Heart right ventricle (tissue), 16 donors: ENCODE measurements at regions not wholly inside any gene's neighbourhood (a gene's known extent, or its start where the extent isn't known, plus 50 kb on each side); places are given as distances from the start of the nearest gene placed in this dataset.

Experiments
- ATAC-seq, 8 donors: fragments of 200-7000 bp; cut with Tn5 transposase; one replicate each; pipeline ENCODE4 v1.9.1; 2020; ENCODE audit warnings: mild to moderate bottlenecking in 8 of 8, moderate library complexity in 8 of 8, moderate number of reproducible peaks in 1 of 8
- DNase-seq, 2 donors: peaks; one replicate each; pipeline ENCODE4 v3.0.0-alpha.2; 2020
- H3K27ac ChIP-seq, 10 donors: fragments of 200-600 bp; sonication (generic) in 2 of 10; one replicate each; pipeline versions ENCODE4 v1.5.0 to v1.8.0; 2020 to 2022; ENCODE audit warnings: mild to moderate bottlenecking in 3 of 10
- H3K27me3 ChIP-seq, 7 donors: fragments of 200-600 bp; one replicate each; pipeline ENCODE4 v1.8.0; 2021 to 2022; ENCODE audit warnings: mild to moderate bottlenecking in 2 of 7
- H3K36me3 ChIP-seq, 9 donors: fragments of 200-600 bp; sonication (generic) in 1 of 9; one replicate each; pipeline versions ENCODE4 v1.5.0 to v1.8.0; 2020 to 2022; ENCODE audit warnings: mild to moderate bottlenecking in 2 of 9
- H3K4me1 ChIP-seq, 9 donors: fragments of 200-600 bp; sonication (generic) in 1 of 9; one replicate each; pipeline versions ENCODE4 v1.5.0 to v1.8.0; 2020 to 2022; ENCODE audit warnings: mild to moderate bottlenecking in 4 of 9
- H3K4me3 ChIP-seq, 10 donors: fragments of 200-600 bp; sonication (generic) in 2 of 10; one replicate each; pipeline versions ENCODE4 v1.5.0 to v1.8.0; 2020 to 2022; ENCODE audit warnings: mild to moderate bottlenecking in 7 of 10, moderate library complexity in 2 of 10
- H3K9me3 ChIP-seq, 11 donors: fragments of 200-600 bp in 10 of 11; sonication (generic) in 2 of 11; one replicate each; pipeline versions ENCODE4 v1.5.0 to v1.8.0; 2013 to 2022; ENCODE audit warnings: mild to moderate bottlenecking in 2 of 11, control low read depth in 1 of 11, moderate library complexity in 1 of 11
- WGBS, 2 donors: extraction: QIAGEN DNeasy Blood & Tissue Kit; methylation state at CpG; one replicate each; pipeline ENCODE4 v1.1.7; 2013; ENCODE audit warnings: inconsistent platforms in 1 of 2; 5-methylcytosine and 5-hydroxymethylcytosine counted together
- intact Hi-C, 10 donors: fragments of 100-400 bp; cut with DNase I; formaldehyde crosslinking; loops; one replicate each; pipeline versions ENCODE4 v1.11.1 to v1.14.2; 2022
- TF ChIP-seq, protein P1 (sequence below), 9 donors: fragments of 200-600 bp; sonication (generic) in 2 of 9; IDR thresholded peaks; one replicate each; pipeline versions ENCODE4 v1.5.0 to v1.8.0; 2021 to 2022; ENCODE audit warnings: antibody characterized with exemption in 9 of 9, mild to moderate bottlenecking in 5 of 9, moderate library complexity in 1 of 9
- donor health status: Arrhythmogenic right ventricular cardiomyopathy.
- donor health status: ischemic (EF 13 %, LVEDD 7.1; RV severe dilation, severe dysfunction).
- donor health status: healthy with polysubstance abuse.
- donor health status: DM: no; HTN: yes; CAD: no.
- donor health status: DM: no; HTN: no; CAD: no.
- donor health status: ischemic (EF 25% LVEDD 6.9; RV normal size, moderate dysfunction).
- donor health status: ischemic (EF 25% LVEDD 5.7; RV mildly dilated, moderate dysfunction).
- donor health status: healthy.
- donor health status: DM: yes; HTN: yes; CAD: no.
- donor health status: Ischemic cardiomyopathy.
- donor health status: ischemic (EF 35%, LVEDD 5.7; RV mildly dilated, moderate dysfunction).
- donor health status: nonischemic (EF 11% LVEDD 7.7; RV severe dilation, severe dysfunction).
- donor health status: DM: yes; HTN: yes; CAD: no.
- donor health status: PGD.
- donor health status: ischemic (EF 29% LVEDD 5.4; RV normal size, mild dysfunction).
- donor health status: nonischemic (EF 23%, LVEDD 6.1; RV moderate dilation, normal function).

DNA sequence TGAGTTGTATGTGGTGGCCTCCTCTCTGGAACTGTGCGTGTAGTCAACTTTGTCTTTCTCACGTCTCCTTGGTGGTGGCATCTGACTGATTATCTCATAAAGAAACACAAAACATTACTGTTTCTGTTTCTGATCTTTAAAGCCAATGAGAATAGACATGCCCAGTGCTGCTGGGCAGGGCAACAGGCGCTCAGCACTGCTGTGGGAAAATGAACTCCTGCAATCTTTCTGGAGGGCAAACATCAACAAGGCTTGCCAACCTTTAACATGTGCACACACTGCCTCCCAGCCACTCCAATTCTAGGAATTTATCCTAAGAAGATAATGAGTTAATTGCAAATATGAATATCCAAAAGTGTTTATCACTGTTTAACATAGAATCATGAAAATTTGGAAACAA lies 106.3 kb upstream of the CD93 start:
- H3K4me3 ChIP-seq: no peak overlapping the region
- intact Hi-C loops: loop anchor here in 1 of 10 donors (10.0 kb wide), 1 partner anchor 48 kb away; no protein-coding TSS in a partner anchor
- no peak overlapping the region for H3K27ac ChIP-seq
- DNase-seq (no peak), ATAC-seq (no peak)
- TF ChIP-seq, protein P1, sequence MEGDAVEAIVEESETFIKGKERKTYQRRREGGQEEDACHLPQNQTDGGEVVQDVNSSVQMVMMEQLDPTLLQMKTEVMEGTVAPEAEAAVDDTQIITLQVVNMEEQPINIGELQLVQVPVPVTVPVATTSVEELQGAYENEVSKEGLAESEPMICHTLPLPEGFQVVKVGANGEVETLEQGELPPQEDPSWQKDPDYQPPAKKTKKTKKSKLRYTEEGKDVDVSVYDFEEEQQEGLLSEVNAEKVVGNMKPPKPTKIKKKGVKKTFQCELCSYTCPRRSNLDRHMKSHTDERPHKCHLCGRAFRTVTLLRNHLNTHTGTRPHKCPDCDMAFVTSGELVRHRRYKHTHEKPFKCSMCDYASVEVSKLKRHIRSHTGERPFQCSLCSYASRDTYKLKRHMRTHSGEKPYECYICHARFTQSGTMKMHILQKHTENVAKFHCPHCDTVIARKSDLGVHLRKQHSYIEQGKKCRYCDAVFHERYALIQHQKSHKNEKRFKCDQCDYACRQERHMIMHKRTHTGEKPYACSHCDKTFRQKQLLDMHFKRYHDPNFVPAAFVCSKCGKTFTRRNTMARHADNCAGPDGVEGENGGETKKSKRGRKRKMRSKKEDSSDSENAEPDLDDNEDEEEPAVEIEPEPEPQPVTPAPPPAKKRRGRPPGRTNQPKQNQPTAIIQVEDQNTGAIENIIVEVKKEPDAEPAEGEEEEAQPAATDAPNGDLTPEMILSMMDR (IDR thresholded peaks at IDR 0.05): no peak
- no peaks in the 10 kb centered on the region for H3K9me3 ChIP-seq
- no peaks in the 10 kb centered on the region for H3K27me3 ChIP-seq
- 95 to 96% methylated on average over 3 of the region's 3 CpGs for WGBS, 2 donors
- H3K36me3 ChIP-seq: no peaks in the 10 kb centered on the region
- peaks cover 0 to 9% (median 0%) of the 10 kb centered on the region in 9 donors for H3K4me1 ChIP-seq

DNA sequence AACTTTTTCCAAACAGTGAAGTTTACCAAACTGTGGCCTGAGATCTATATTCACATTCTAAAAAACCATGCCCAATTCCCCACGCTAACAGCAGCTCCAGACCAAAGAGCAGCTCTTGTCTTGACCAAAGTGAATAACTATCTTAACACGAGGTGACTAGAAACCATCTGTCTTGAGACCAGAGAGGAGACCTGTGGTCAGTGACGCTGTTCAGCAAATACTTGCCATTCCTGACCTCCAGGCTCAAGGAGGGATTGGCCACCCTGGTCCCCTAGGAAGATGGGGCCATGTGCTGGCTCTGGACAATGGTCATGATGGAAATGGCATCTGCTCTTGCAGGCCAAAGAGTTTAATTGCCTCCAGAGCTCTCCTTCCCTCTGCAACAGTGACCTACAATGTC lies 104.4 kb upstream of the CD93 start:
- DNase-seq (no peak), ATAC-seq (no peak)
- Histone ChIP-seq H3K27ac (no peak overlapping the region), H3K9me3 (no peaks in the 10 kb centered on the region), H3K36me3 (no peaks in the 10 kb centered on the region), H3K4me3 (no peak overlapping the region), H3K27me3 (no peaks in the 10 kb centered on the region), H3K4me1 (peaks cover 0 to 5% (median 0%) of the 10 kb centered on the region in 9 donors)
- intact Hi-C loops: loop anchor here in 1 of 10 donors (10.0 kb wide), 1 partner anchor 46 kb away; no protein-coding TSS in a partner anchor
- 84 to 87% methylated on average over 3 of the region's 3 CpGs for WGBS, 2 donors
- TF ChIP-seq, protein P1 (IDR thresholded peaks at IDR 0.05): no peak

DNA sequence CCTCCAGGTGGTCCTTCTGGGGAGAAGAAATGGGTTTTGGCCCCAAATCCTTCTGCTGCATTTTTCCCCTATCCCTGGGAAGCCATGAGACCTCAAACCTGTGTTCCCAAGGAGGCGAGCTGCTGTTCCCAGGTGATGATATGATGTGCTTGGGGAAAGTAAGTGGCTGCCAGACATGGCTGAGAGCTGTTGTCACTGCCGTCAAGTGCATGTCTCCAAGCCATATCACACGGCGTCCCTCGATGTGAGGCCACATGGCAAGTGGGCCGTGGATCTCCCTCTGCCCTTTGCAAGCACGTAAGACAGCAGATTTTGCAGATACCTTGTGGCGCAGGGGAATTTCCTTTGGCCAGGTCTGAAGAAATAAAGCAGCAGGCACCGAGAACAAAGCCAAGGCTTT lies 103.7 kb upstream of the CD93 start:
- ATAC-seq (peak in 1 of 8 donors; percentile 70), DNase-seq (peak in 1 of 2 donors; percentile 28)
- Histone ChIP-seq H3K27me3 (no peaks in the 10 kb centered on the region), H3K36me3 (no peaks in the 10 kb centered on the region), H3K27ac (no peak overlapping the region), H3K4me1 (peaks cover 0 to 4% (median 0%) of the 10 kb centered on the region in 9 donors), H3K4me3 (no peak overlapping the region), H3K9me3 (no peaks in the 10 kb centered on the region)
- TF ChIP-seq, protein P1 (IDR thresholded peaks at IDR 0.05): no peak
- WGBS, 2 donors: 51 to 58% methylated on average over 9 of the region's 9 CpGs
- intact Hi-C loops: loop anchor here in 3 of 10 donors (10.0 kb wide), 3 partner anchors 45 to 55 kb away; no protein-coding TSS in a partner anchor

DNA sequence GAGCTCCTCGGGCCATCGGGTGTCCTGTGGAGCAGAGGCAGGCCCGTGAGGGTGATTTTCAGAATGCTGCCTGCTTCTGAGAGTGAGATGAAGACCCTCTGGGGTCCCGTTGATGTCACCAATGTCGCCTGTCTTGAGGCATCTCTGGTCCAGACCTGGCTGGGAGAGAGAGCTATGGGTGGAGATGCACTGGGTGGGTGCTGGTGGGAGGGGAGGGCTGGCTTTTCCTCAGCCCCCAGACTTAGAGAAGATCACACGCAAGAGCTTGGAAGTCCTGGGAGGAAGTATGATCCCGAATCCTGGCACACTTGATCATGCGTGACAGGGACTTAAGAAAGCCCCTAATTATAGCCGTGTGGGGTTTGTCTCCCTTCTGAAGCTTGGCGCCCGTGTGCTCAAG lies 103.2 kb upstream of the CD93 start:
- Histone ChIP-seq H3K9me3 (no peaks in the 10 kb centered on the region), H3K4me1 (peaks cover 0 to 4% (median 0%) of the 10 kb centered on the region in 9 donors), H3K27me3 (no peaks in the 10 kb centered on the region), H3K36me3 (no peaks in the 10 kb centered on the region), H3K27ac (no peak overlapping the region), H3K4me3 (no peak overlapping the region)
- intact Hi-C loops: loop anchor here in 2 of 10 donors (10.0 kb wide), 2 partner anchors 45 to 55 kb away; no protein-coding TSS in a partner anchor
- ATAC-seq (no peak), DNase-seq (no peak)
- TF ChIP-seq, protein P1 (IDR thresholded peaks at IDR 0.05): no peak
- WGBS, 2 donors: 74 to 87% methylated on average over 11 of the region's 11 CpGs
